ENCODE measurements at regions not wholly inside any gene's neighbourhood (a gene's known extent, or its start where the extent isn't known, plus 50 kb on each side); places are given as distances from the start of the nearest gene placed in this dataset.

- Histone ChIP-seq H3K27me3 (replicated peaks in 1 of 7) (no peaks in the 10 kb centered on the region), H3K9me3 (no peaks in the 10 kb centered on the region), H3K36me3 (no peaks in the 10 kb centered on the region), H3K27ac (peak overlapping the region in 4 of 8 donors; percentile 31 to 59 (median 38)), H3K4me3 (no peak overlapping the region), H3K4me1 (peaks cover 6 to 95% (median 53%) of the 10 kb centered on the region in 6 donors)
- 53 to 74% (median 64%) methylated on average over 4 of the region's 4 CpGs for WGBS, 5 donors
- TF ChIP-seq CTCF (IDR thresholded peaks at IDR 0.05 in 8 of 11, conservative IDR thresholded peaks at IDR 0.05 in 3 of 11) = no peak
- no peak for TF ChIP-seq POLR2A (IDR thresholded peaks at IDR 0.05)
- TF ChIP-seq POLR2AphosphoS5 (IDR thresholded peaks at IDR 0.05) = no peak
- DNase-seq = no peak
- intact Hi-C loops (cut with DNase I; ENCODE audit: low total_unique reads) = no loop called here
Observed at GRCh38 chr2:144234542-144234871, 285.4 kb downstream of the ZEB2 start.

GRCh38 chr2:144233733-144234541, 286.0 kb downstream of the ZEB2 start:
- peak overlapping the region in 6 of 8 donors; percentile 11 to 59 (median 34) for H3K27ac ChIP-seq
- no peaks in the 10 kb centered on the region for H3K27me3 ChIP-seq (replicated peaks in 1 of 7)
- H3K9me3 ChIP-seq = no peaks in the 10 kb centered on the region
- peaks cover 6 to 89% (median 50%) of the 10 kb centered on the region in 6 donors for H3K4me1 ChIP-seq
- H3K36me3 ChIP-seq = no peaks in the 10 kb centered on the region
- 33 to 46% (median 43%) methylated on average over 3 of the region's 3 CpGs for WGBS, 5 donors
- no peak for DNase-seq
- intact Hi-C loops (cut with DNase I; ENCODE audit: low total_unique reads) = no loop called here
- TF ChIP-seq POLR2A (IDR thresholded peaks at IDR 0.05) (no peak), CTCF (IDR thresholded peaks at IDR 0.05 in 8 of 11, conservative IDR thresholded peaks at IDR 0.05 in 3 of 11) (no peak), POLR2AphosphoS5 (IDR thresholded peaks at IDR 0.05) (no peak)
- H3K4me3 ChIP-seq = no peak overlapping the region

GRCh38 chr2:144233317-144233716, 286.6 kb downstream of the ZEB2 start:
- Histone ChIP-seq H3K27ac (peak overlapping the region in 6 of 8 donors; percentile 11 to 59 (median 34)), H3K9me3 (no peaks in the 10 kb centered on the region), H3K36me3 (no peaks in the 10 kb centered on the region), H3K27me3 (replicated peaks in 1 of 7) (no peaks in the 10 kb centered on the region), H3K4me1 (peaks cover 6 to 83% (median 48%) of the 10 kb centered on the region in 6 donors), H3K4me3 (no peak overlapping the region)
- DNase-seq = no peak
- TF ChIP-seq POLR2A (IDR thresholded peaks at IDR 0.05) (no peak), CTCF (IDR thresholded peaks at IDR 0.05 in 8 of 11, conservative IDR thresholded peaks at IDR 0.05 in 3 of 11) (no peak), POLR2AphosphoS5 (IDR thresholded peaks at IDR 0.05) (no peak)
- intact Hi-C loops (cut with DNase I; ENCODE audit: low total_unique reads) = no loop called here
- 30 to 53% (median 46%) methylated on average over 2 of the region's 2 CpGs for WGBS, 5 donors

GRCh38 chr2:144230448-144231085, 289.4 kb downstream of the ZEB2 start:
- Histone ChIP-seq H3K9me3 (no peaks in the 10 kb centered on the region), H3K36me3 (no peaks in the 10 kb centered on the region), H3K27ac (no peak overlapping the region), H3K27me3 (replicated peaks in 1 of 7) (no peaks in the 10 kb centered on the region), H3K4me1 (peaks cover 0 to 66% (median 35%) of the 10 kb centered on the region in 6 donors), H3K4me3 (no peak overlapping the region)
- no peak for TF ChIP-seq POLR2AphosphoS5 (IDR thresholded peaks at IDR 0.05)
- intact Hi-C loops (cut with DNase I; ENCODE audit: low total_unique reads) = no loop called here
- WGBS, 5 donors = 41 to 62% (median 58%) methylated on average over 1 of the region's 1 CpG
- DNase-seq = no peak

Measured in spleen (tissue), 11 donors.